Erythroblast (primary cell): ENCODE measurements at regions not wholly inside any gene's neighbourhood (a gene's known extent, or its start where the extent isn't known, plus 50 kb on each side); places are given as distances from the start of the nearest gene placed in this dataset.

Experiments
- GATA1 ChIP-seq: IDR thresholded peaks from 2 replicates; pipeline ENCODE4 v1.6.1; 2011; ENCODE audit warnings: low read depth, mild to moderate bottlenecking, control low read depth, low read length, moderate library complexity
- POLR2A ChIP-seq: IDR thresholded peaks from 2 replicates; pipeline ENCODE4 v1.6.1; 2011; ENCODE audit warnings: mild to moderate bottlenecking, low read length

- no peak for TF ChIP-seq POLR2A
- no peak for TF ChIP-seq GATA1
Observed at GRCh38 chr13:80242728-80243427, 98.0 kb downstream of the SPRY2 start.
